ENCODE measurements at regions not wholly inside any gene's neighbourhood (a gene's known extent, or its start where the extent isn't known, plus 50 kb on each side); places are given as distances from the start of the nearest gene placed in this dataset.

DNA sequence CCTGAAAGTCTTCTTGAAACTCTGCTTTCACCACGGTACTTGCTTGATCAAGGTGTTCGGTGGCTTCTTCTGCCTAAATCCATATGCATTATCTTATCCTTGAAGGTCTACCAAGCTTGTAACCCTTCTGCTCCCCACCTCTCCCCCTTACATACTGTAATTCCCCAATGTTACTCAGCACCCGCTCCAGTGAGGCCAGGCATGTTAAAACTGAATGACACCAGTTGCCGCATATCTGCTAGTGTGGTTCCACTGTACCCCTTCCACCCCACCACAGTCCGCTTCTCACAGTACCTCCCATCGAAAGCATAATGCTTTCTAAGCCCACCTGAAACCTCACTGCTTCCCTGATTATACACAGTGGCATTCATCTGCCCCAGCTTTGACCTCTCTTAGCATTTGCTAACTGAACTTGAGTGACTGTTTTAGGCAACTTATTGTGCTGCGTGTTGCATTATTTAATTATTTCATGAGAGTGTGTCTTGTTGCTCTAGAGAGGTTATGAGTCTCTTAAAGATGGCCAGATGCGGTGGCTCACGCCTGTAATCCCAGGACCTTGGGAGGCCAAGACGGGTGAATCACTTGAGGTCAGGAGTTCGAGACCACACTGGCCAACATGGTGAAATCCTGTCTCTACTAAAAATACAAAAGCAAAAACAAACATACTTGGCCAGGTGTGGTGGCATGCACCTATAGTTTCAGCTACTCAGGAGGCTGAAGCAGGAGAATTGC, 87.6 kb upstream of the MBNL2 start:
- no peak for DNase-seq

DNA sequence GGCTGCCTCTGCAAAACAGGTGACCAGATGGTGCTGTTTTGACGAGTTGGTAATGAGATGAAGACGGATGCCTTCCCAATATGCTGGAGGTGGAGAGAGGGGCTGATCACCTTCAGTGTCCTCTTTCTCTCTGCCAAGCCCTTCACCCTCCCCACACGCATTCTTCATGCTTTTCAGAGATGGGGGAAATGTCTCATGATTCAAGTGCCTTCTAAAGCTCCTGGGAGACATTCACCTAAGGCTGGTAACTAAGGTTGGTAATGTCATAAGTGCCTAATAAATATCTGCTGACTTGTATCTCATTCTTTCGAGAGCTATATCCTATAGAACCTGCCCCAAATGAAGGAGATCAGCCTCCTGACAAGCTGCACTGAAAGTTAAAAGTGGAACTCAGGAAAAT, 86.2 kb upstream of the MBNL2 start:
- no peak for DNase-seq

DNA sequence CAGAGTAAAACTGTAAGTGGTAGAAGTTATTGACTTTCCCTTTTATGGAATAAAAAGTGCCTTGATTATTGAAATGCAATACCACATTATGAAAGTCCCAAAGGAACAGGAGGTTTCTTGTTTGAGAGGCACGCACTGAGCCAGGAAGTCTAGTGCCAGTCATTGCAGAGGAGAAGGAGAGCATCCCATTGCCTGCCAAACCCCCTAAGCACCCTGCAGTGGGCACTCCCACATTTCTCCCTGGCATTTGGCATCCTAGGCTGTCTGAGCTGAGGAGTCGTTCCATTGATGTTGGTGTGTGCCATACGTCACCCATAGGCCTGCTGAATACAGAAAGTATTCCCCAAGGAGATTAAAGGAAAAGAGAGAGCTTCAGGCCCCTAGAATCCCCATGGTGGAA, 85.7 kb upstream of the MBNL2 start:
- DNase-seq: peak in 5 of 58 donors; percentile 9 to 34 (median 17)

DNA sequence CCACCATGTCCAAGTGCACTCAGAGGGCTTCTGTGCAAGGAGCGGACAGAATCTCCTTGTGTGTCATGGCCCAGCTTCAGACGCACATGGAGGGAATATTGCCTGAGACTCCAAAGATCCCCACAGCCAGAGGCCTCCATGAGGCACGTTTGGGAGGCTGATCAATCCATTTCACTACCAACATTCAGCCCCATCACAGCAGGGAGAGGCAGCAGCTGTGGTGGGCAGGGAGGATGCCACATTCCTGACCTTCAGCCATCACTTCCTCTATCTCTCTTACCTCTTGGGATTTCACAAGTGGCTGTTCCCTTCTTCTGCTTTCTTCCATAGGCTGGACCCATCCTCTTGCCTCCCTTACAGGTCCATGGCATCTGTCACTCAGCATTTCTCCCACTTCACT, 82.4 kb upstream of the MBNL2 start:
- no peak for DNase-seq

DNA sequence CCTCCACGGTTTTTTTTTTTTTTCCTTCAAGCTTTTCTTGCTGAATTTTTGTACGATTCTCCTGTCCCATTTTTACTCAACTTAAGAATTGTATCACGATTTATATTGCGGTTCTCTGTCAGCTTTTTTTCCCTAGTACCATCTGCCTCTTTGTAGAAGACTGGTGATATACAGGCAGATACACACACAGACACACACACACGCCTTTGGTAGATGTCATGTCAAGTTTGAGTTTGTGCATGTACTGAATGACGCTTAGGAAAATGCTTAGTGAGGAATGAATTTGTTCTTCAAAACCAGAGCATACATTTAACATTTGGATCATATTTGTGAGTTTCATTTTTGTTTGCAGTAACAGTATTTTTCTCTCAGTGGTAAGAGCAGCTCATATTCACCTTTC, 82.0 kb upstream of the MBNL2 start:
- DNase-seq: no peak

DNA sequence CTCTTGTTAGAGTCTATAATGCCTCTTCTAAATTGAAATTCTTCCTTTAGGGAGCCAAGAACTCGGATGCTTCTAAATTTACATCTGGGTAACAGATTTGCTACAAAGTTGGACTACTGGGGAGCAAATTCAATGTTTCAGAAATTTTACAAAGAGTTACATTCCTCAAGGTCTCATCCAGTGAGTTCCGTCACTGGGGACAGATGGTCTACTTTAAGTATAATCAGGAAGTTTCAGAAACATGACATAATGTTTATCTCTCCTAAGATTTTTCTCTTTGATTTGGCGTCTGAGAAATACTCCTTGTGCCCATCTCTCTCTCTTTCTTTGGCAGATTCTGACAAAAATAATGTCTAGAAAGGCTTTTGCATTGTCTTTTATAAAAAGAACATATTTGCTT, 81.5 kb upstream of the MBNL2 start:
- peak in 1 of 58 donors; percentile 14 for DNase-seq

DNA sequence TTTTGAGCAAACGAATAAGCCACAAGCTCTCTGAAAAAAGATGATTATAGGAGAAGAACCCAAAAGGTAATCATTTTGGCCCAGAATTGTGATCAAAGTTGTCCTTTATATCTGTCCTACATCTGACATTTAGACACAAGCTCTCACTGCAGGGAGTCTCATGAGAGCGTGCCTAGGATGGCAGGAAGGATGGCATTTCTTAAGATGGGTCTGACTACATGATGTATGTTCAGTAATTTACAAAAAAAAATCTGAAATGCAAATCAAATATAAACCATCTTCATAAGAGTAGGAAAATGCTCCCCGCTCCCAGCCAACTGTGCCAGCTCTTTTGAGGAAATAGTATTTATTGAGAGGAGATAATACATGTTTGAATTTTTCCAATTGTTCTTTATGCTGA, 81.0 kb upstream of the MBNL2 start:
- no peak for DNase-seq

DNA sequence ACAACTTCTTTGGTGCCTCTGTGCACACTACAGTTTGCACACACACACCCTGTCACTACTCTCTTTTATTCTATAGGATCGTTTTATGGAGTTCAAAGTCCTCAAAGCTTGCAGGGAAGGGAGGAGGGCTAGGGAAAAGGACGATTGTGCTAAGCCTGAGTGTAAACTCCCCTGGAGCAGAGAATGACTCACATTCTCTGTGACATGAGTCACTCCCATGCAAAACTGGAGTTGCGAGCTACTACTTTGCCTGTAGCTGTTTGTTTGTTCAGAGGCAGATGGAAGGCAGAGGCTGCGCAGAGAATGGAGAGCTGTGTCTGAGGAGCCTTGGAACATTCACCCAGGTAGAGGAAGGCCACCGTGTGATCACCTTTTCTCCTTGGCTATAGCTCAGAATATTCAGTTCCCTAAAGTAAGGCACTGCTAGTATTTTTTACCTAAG, 80.5 kb upstream of the MBNL2 start:
- peak in 31 of 58 donors; percentile 7 to 66 (median 32) for DNase-seq

DNA sequence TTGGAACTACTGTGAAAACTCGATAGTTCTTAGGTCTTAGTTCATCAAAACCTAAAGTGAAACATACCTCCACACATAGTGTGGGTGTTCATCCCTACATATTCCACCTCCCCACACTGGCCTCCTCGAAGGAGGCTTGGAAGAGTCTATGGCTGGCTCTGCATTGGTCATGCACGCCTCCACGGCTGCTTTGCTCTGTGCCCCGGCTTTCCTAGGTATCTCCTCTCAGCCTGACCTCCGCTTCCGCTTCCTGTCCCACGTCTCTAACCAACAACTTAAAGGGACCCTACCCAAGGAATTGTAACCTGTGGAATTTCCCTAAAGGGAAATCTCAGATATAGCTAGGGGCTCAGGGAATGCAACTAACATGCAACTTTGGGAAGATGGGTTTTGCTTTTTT, 79.7 kb upstream of the MBNL2 start:
- no peak for DNase-seq

DNA sequence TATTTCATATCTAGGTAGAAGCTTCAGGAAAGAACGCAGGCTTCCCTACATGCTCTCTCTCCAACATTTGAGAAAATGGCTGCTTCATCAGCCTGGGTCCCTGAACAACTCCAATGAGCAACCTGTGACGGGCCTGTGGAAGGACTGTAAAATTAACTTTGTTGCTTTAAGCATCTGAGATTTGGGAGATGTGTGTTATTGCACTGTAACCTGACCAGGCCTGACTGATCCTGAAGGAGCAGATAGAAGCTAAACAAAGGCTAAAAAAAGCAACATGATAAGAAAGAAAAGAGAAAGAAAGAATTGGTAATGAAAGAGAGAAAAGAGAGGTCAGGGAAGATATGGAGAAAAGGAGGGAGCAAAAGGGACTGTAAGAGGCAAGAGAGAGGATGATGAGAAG, 77.1 kb upstream of the MBNL2 start:
- DNase-seq: no peak

DNA sequence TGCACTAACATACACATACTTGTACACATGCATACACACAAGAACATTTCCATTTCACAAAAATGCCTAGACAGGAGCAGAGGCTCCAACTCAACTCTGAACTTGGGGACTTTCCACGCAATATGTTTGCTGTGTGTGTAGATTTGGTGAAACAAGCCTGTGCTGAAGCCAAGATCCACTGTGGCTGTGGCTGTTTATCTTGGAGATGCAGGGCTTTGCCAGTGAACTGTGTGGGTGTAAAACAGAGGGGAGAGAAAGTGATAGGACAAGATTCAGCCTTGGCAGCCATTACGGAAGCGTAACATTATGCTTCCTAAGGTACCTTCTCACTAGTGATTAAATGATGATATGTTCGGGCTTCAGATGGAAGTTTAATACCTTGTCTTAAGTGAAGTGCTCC, 73.2 kb upstream of the MBNL2 start:
- DNase-seq: no peak

DNA sequence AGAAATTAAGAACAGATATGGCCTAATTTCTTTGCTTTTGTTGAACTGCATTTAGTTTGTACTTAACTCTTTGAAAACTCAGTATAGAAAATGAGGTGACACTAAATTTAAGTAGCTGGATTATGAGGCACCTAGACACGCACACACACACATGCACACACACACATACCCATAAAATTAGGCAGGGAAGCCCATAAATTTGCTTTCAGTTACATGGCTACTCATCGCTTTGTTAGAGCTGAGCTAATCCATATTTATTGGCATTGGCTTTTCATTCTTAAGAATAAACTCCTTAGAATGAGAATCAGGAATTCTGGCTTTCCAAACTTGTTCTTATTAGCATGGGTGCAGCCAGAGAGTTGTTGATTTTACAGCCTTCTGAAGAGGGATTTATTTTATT, 61.7 kb upstream of the MBNL2 start:
- DNase-seq: no peak

DNA sequence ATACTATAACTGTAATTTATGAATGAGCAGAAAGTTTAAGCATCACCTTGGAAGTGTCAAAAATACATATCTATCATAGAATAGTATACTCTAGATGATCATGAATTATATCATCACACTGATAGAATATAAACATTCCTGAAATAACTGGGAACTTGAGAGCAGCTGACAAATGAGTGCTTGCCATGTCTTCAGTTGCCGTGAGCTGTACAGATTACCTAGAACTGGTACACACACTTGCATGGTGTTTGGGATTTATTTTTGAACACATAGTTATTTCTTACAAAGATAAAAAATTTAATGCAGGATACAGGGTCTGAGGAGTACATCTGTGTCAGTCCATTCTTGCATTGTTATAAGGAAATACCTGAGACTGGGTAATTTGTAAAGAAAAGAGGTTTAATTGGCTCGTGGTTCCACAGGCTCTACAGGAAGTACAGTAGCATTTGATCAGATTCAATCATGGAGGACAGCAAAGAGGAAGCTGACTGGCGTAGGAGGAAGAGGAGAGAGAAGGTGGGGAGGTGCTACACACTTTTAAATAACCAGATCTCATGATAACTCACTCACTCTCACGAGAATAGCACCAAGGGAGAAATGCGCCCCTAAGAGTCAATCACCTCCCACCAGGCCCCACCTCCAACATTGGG, 60.4 kb upstream of the MBNL2 start:
- no peak for DNase-seq

DNA sequence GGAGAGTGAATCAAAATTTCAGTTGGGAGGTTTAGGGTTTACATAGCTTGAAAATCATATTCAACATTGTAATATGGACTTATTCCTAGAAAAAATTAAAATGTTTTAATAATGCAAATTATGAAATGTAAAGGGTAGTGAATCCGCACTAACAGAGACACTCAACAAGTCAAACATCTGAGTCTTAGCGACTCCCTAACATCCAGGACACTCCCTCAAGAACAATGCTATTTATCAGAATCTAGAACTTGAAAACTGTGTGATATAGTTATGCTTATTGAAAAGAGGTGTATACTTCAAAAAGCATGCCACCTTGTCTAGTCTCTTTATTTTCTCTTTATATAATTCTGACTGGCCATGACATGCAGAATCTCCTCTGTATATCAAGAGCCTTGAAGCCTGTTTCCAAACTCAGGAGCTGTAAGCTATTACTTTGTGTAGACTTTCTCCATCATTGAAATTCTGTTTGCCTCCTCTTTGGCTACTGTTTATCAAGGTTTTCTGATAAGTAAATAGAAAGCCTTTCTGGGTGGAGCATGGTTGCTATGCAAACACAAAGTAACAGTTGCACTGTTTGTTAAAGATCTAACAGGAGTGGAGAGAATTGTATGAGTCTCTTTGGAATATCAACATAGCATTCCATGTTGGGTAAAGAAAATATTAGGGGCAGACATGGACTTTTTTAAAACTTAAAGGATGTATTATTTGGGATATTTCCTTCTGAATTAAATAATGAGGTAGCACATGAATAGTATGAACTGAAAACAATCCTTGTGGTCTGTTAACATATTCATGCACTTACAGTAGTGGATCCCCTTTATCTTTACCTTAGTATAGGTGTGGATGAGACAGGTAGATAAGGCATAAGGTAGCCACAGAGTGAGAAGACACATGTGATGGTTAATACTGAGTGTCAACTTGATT, 56.4 kb upstream of the MBNL2 start:
- DNase-seq: no peak

DNA sequence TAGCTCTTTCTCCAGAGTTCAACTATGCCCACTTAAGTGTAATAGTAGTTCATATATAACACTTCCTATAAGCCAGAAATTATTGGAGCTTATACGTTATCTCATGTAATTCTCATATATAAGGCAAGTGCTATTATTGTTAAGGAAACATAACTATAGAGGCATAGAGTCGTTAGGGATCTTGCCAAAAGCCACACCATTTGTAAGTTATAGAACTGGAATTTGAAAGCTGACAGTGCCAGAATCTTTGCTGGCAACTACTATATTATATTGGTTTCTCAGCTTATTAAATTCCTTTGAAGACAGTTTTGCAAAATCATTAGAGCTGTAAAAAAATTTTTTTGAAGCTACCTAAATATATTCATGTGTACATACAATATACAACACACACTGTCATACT, 51.0 kb upstream of the MBNL2 start:
- no peak for DNase-seq
